Ishikawa (cell line): ENCODE measurements at regions not wholly inside any gene's neighbourhood (a gene's known extent, or its start where the extent isn't known, plus 50 kb on each side); places are given as distances from the start of the nearest gene placed in this dataset.

Experiments
- CEBPB ChIP-seq: IDR thresholded peaks from 2 replicates; pipeline ENCODE4 v1.6.1; 2012
- CREB1 ChIP-seq: IDR thresholded peaks from 2 replicates; pipeline ENCODE4 v1.6.1; 2012; ENCODE audit warnings: low read depth
- EGR1 ChIP-seq: IDR thresholded peaks from 2 replicates; pipeline ENCODE4 v1.6.1; 2012
- EP300 ChIP-seq: IDR thresholded peaks from 2 replicates; pipeline ENCODE4 v1.6.1; 2012; ENCODE audit warnings: borderline replicate concordance
- FOXM1 ChIP-seq: IDR thresholded peaks from 2 replicates; pipeline ENCODE4 v1.6.1; 2012; ENCODE audit warnings: low read depth, borderline replicate concordance
- NFIC ChIP-seq: IDR thresholded peaks from 2 replicates; pipeline ENCODE4 v1.6.1; 2012
- RAD21 ChIP-seq: IDR thresholded peaks from 2 replicates; pipeline ENCODE4 v1.6.1; 2012; ENCODE audit warnings: low read depth
- REST ChIP-seq: IDR thresholded peaks from 2 replicates; pipeline ENCODE4 v1.6.1; 2012; ENCODE audit warnings: low read depth, mild to moderate bottlenecking
- TAF1 ChIP-seq: IDR thresholded peaks from 2 replicates; pipeline ENCODE4 v1.6.1; 2012; ENCODE audit warnings: low read depth, mild to moderate bottlenecking
- TCF12 ChIP-seq: IDR thresholded peaks from 2 replicates; pipeline ENCODE4 v1.6.1; 2012; ENCODE audit warnings: low read depth
- TEAD4 ChIP-seq: IDR thresholded peaks from 2 replicates; pipeline ENCODE4 v1.6.1; 2012
- USF1 ChIP-seq: IDR thresholded peaks from 2 replicates; pipeline ENCODE4 v1.6.1; 2012
- YY1 ChIP-seq: IDR thresholded peaks from 2 replicates; pipeline ENCODE4 v1.6.1; 2012; ENCODE audit warnings: low read depth
- ZBTB7A ChIP-seq: IDR thresholded peaks from 2 replicates; pipeline ENCODE4 v1.6.1; 2012; ENCODE audit warnings: low read depth
- TF ChIP-seq, protein P1 (sequence below): IDR thresholded peaks from 2 replicates; pipeline ENCODE4 v1.6.1; 2012

- no peak for TF ChIP-seq USF1
These were observed 62.8 kb upstream of the PAXBP1 start for GRCh38 chr21:32834211-32834915.

DNA sequence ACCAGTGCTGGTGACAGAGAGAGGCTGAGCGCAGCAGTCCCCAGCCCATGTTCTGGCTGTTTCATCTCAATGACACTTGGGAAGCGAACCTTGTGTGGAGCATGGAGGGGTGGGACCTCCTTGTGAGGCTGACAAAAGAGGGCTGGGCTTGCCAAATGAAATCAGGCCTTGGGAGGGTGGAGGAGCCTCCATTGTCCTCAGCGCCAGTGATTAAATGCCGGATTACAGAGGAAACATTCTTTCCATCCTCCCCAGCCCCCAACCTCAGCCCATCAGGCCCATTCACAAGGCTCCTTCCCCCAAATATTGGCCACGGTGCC lies 63.3 kb upstream of the PAXBP1 start:
- no peak for TF ChIP-seq YY1
- no peak for TF ChIP-seq USF1
- TF ChIP-seq TEAD4: no peak
- TF ChIP-seq ZBTB7A: no peak
- TF ChIP-seq CEBPB: no peak
- TF ChIP-seq FOXM1: no peak
- no peak for TF ChIP-seq EP300
- TF ChIP-seq REST: no peak
- TF ChIP-seq TAF1: no peak
- TF ChIP-seq NFIC: no peak
- TF ChIP-seq CREB1: no peak
- TF ChIP-seq EGR1: no peak
- TF ChIP-seq RAD21: no peak
- no peak for TF ChIP-seq TCF12

DNA sequence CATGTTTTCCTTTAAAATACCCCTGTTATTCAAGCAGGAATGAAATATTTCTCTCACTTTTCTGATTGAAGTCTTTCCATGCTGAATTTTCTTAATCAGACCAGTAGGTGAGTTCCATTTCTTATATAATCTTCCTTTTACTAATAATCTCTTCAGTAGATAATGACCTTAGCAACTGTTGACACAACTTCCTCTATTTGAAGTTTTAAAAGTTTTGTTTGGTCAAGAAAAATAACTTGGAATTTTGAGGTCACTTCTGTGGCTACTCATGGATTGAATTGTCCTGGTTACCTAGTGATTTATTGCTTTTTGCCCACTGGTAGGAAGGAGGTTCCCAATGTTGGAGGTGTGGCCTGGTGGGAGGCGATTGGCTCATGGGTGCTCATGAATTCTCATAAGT lies 70.6 kb upstream of the PAXBP1 start:
- TF ChIP-seq NFIC (no peak), FOXM1 (no peak), TCF12 (no peak), CREB1 (no peak)
- TF ChIP-seq, protein P1, sequence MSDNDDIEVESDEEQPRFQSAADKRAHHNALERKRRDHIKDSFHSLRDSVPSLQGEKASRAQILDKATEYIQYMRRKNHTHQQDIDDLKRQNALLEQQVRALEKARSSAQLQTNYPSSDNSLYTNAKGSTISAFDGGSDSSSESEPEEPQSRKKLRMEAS: no peak

- TF ChIP-seq REST: no peak
- no peak for TF ChIP-seq USF1
- TF ChIP-seq YY1: no peak
- TF ChIP-seq EGR1: no peak
- no peak for TF ChIP-seq TEAD4
- TF ChIP-seq ZBTB7A: no peak
- TF ChIP-seq EP300: no peak
- TF ChIP-seq TAF1: no peak
- TF ChIP-seq CEBPB: no peak
- no peak for TF ChIP-seq RAD21
- TF ChIP-seq TCF12: no peak
- no peak for TF ChIP-seq FOXM1
- TF ChIP-seq CREB1: no peak
- no peak for TF ChIP-seq NFIC
- TF ChIP-seq, protein P1: no peak
These were observed 72.0 kb upstream of the PAXBP1 start for GRCh38 chr21:32843561-32843960.

DNA sequence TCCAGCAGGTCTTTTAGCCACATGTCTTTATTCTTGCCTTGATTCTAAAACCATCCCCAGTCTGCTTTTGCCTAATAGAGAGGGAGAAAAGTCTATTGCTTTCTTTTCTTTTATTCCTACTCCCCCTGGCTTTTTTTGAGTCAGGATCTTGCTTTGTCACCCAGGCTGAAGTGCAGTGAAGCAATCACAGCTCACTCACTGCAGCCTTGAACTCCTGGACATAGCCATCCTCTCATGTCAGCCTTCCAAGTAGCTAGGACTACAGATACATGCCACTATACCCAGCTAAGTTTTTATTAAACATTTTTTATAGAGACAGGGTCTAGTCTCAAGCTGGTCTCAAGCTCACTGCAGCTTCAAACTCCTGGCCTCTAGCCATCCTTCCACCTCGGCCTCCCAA lies 72.5 kb upstream of the PAXBP1 start:
- no peak for TF ChIP-seq RAD21
- no peak for TF ChIP-seq USF1
- TF ChIP-seq ZBTB7A: no peak
- TF ChIP-seq TCF12: no peak
- no peak for TF ChIP-seq YY1
- TF ChIP-seq EP300: no peak
- TF ChIP-seq NFIC: no peak
